CD8-positive, alpha-beta memory T cell (primary cell): ENCODE measurements at regions not wholly inside any gene's neighbourhood (a gene's known extent, or its start where the extent isn't known, plus 50 kb on each side); places are given as distances from the start of the nearest gene placed in this dataset.

Source experiments
- CTCF ChIA-PET: fragments of 350-600 bp; sonication (Branson Sonifier 250); formaldehyde crosslinking; loops from one replicate; lab custom pipeline; 2021; ENCODE audit warnings: antibody characterized with exemption; lab: Charles Lee
- POLR2A ChIA-PET: fragments of 350-600 bp; sonication (Branson Sonifier 250); formaldehyde crosslinking; loops from one replicate; lab custom pipeline; 2021; ENCODE audit warnings: antibody characterized with exemption; lab: Charles Lee
- DNase-seq, 5 donors: peaks; one replicate each; pipeline versions ENCODE4 v3.0.0 to v3.0.0-alpha.2; 2020 to 2022; ENCODE audit warnings: mixed read lengths in 1 of 5
- H3K27ac ChIP-seq: one replicate; pipeline ENCODE4 v1.7.0; 2013; ENCODE audit warnings: low read depth, mild to moderate bottlenecking, low read length, moderate library complexity
- H3K27me3 ChIP-seq: 2 replicates; pipeline ENCODE4 v1.7.0; 2013; ENCODE audit warnings: low read length, mild to moderate bottlenecking; ENCODE audit not compliant: insufficient read depth, poor library complexity, severe bottlenecking
- H3K36me3 ChIP-seq: 2 replicates; pipeline ENCODE4 v1.7.0; 2013; ENCODE audit warnings: mild to moderate bottlenecking, low read length, moderate library complexity; ENCODE audit not compliant: insufficient read depth
- H3K4me1 ChIP-seq: 2 replicates; pipeline ENCODE4 v1.7.0; 2013; ENCODE audit warnings: mild to moderate bottlenecking, low read length, moderate library complexity; ENCODE audit not compliant: insufficient read depth
- H3K4me3 ChIP-seq: 2 replicates; pipeline ENCODE4 v1.7.0; 2013; ENCODE audit warnings: mild to moderate bottlenecking, low read length
- H3K9me3 ChIP-seq: 2 replicates; pipeline ENCODE4 v1.7.0; 2013; ENCODE audit warnings: mild to moderate bottlenecking, low read length
- H3K27ac Mint-ChIP-seq, 8 donors: one replicate each; pipeline ENCODE4 v1.8.0; 2020 to 2021; ENCODE audit warnings: mixed read lengths in 8 of 8, mild to moderate bottlenecking in 6 of 8, inconsistent platforms in 3 of 8, moderate library complexity in 3 of 8
- H3K27me3 Mint-ChIP-seq, 2 donors: one replicate each; pipeline ENCODE4 v1.8.0; 2020 to 2021; ENCODE audit warnings: mixed read lengths in 2 of 2, mild to moderate bottlenecking in 1 of 2, moderate library complexity in 1 of 2
- H3K36me3 Mint-ChIP-seq, 3 donors: one replicate each; pipeline ENCODE4 v1.8.0; 2020 to 2021; ENCODE audit warnings: mixed read lengths in 3 of 3, inconsistent platforms in 1 of 3, mild to moderate bottlenecking in 1 of 3
- H3K4me1 Mint-ChIP-seq, 3 donors: one replicate each; pipeline ENCODE4 v1.8.0; 2020 to 2021; ENCODE audit warnings: mixed read lengths in 3 of 3, inconsistent platforms in 1 of 3, mild to moderate bottlenecking in 1 of 3
- H3K4me3 Mint-ChIP-seq, 7 donors: one replicate each; pipeline ENCODE4 v1.8.0; 2020 to 2021; ENCODE audit warnings: mixed read lengths in 7 of 7, mild to moderate bottlenecking in 6 of 7, moderate library complexity in 4 of 7, inconsistent platforms in 2 of 7
- H3K9me3 Mint-ChIP-seq, 5 donors: one replicate each; pipeline ENCODE4 v1.8.0; 2020 to 2022; ENCODE audit warnings: mixed read lengths in 5 of 5, mild to moderate bottlenecking in 3 of 5, moderate library complexity in 2 of 5, inconsistent platforms in 1 of 5

DNA sequence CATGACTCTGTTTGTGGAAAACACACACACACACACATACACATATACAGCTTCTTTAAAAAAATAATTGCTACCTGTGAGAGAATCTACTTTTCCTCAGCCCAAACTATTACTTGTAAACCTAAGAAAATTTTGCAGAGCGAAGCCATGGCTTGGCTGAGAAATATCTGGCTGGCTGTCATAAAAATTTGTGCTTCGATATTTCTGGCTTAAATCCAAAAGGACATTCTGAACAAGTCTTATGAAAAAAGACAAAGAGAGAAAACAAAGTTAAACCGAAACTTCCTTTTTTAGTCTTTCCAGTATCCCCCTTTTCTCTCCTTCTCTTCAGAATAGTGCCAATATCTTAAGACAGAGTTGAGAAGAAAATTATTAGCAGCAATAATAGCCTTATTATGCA lies 2048.0 kb downstream of the SUCLG1 start:
- Histone ChIP-seq H3K4me1 (no peaks in the 10 kb centered on the region), H3K36me3 (no peaks in the 10 kb centered on the region), H3K27me3 (no peaks in the 10 kb centered on the region), H3K27ac (no peak overlapping the region), H3K4me3 (no peak overlapping the region), H3K9me3 (no peaks in the 10 kb centered on the region)
- no peak for DNase-seq
- Mint-ChIP-seq H3K4me1 (no peaks in the 10 kb centered on the region), H3K36me3 (no peaks in the 10 kb centered on the region), H3K9me3 (peaks cover 6 to 27% (median 8%) of the 10 kb centered on the region in 5 donors), H3K4me3 (no peak overlapping the region), H3K27me3 (no peaks in the 10 kb centered on the region), H3K27ac (no peak overlapping the region)
- ChIA-PET POLR2A (no interaction called here), CTCF (no interaction called here)

GRCh38 chr2:82395531-82395930 lies 2063.5 kb downstream of the SUCLG1 start:
- Mint-ChIP-seq H3K27me3 (no peaks in the 10 kb centered on the region), H3K4me3 (no peak overlapping the region), H3K36me3 (no peaks in the 10 kb centered on the region), H3K4me1 (no peaks in the 10 kb centered on the region), H3K9me3 (peaks cover 0 to 36% (median 8%) of the 10 kb centered on the region in 5 donors), H3K27ac (no peak overlapping the region)
- ChIA-PET CTCF (no interaction called here), POLR2A (no interaction called here)
- Histone ChIP-seq H3K27me3 (no peaks in the 10 kb centered on the region), H3K27ac (no peak overlapping the region), H3K9me3 (no peaks in the 10 kb centered on the region), H3K4me1 (no peaks in the 10 kb centered on the region), H3K4me3 (no peak overlapping the region), H3K36me3 (no peaks in the 10 kb centered on the region)
- no peak for DNase-seq

GRCh38 chr2:82391386-82391785 lies 2067.7 kb downstream of the SUCLG1 start:
- Mint-ChIP-seq H3K9me3 (peaks cover 2 to 25% (median 6%) of the 10 kb centered on the region in 5 donors), H3K4me1 (no peaks in the 10 kb centered on the region), H3K27ac (no peak overlapping the region), H3K36me3 (no peaks in the 10 kb centered on the region), H3K4me3 (no peak overlapping the region), H3K27me3 (no peaks in the 10 kb centered on the region)
- no peaks in the 10 kb centered on the region for H3K36me3 ChIP-seq
- ChIA-PET CTCF (no interaction called here), POLR2A (no interaction called here)
- no peaks in the 10 kb centered on the region for H3K27me3 ChIP-seq
- H3K9me3 ChIP-seq, result no peaks in the 10 kb centered on the region
- no peaks in the 10 kb centered on the region for H3K4me1 ChIP-seq
- DNase-seq, result no peak
- no peak overlapping the region for H3K27ac ChIP-seq
- no peak overlapping the region for H3K4me3 ChIP-seq

DNA sequence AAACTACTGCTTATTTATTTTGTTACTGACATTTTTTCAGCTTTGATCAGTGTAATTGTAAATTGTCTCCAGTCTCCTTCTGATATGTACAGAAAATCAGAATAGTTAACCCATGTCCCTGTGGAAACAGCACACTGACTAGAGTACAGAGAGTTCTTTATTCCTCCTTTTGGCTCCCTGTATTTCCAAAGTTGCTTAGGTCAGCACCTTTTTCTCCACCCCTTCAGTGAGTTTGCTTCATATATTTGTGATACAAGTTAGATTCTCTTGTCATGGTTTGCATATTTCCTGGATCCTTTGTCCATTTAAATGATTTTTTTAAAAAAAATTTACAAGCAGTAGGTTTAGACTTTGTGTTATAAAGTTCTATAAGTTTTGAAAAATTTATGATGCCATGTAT lies 2051.1 kb upstream of the LRRTM1 start:
- POLR2A ChIA-PET, result no interaction called here
- DNase-seq, result no peak
- Mint-ChIP-seq H3K9me3 (peaks cover 6 to 32% (median 11%) of the 10 kb centered on the region in 5 donors), H3K4me1 (no peaks in the 10 kb centered on the region), H3K36me3 (no peaks in the 10 kb centered on the region), H3K27ac (no peak overlapping the region), H3K27me3 (no peaks in the 10 kb centered on the region), H3K4me3 (no peak overlapping the region)
- H3K36me3 ChIP-seq, result no peaks in the 10 kb centered on the region
- H3K9me3 ChIP-seq, result no peaks in the 10 kb centered on the region
- no peaks in the 10 kb centered on the region for H3K27me3 ChIP-seq
- no peak overlapping the region for H3K4me3 ChIP-seq
- no peak overlapping the region for H3K27ac ChIP-seq
- CTCF ChIA-PET, result no interaction called here
- H3K4me1 ChIP-seq, result no peaks in the 10 kb centered on the region

DNA sequence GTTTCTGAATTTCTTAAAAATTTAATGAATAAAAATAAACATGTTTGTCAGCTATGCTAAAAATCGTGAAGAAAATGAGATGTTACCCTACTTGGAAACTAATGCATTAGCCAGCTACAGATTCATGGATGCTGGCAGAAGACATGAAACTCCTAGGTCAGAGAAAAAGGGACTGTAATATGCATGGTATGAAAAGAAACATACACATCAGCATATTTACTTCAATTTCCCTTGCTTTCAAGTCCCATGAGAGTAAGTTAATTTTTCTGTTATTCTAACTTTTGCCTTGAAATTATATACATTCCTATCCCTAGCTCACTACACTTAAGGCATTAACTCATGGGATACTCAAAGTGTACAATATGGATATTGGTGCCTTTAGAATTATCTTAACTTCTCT lies 2041.4 kb upstream of the LRRTM1 start:
- Mint-ChIP-seq H3K9me3 (peaks cover 0 to 35% (median 2%) of the 10 kb centered on the region in 5 donors), H3K27me3 (peaks cover 0 to 3% of the 10 kb centered on the region in 2 donors), H3K4me3 (no peak overlapping the region), H3K4me1 (no peaks in the 10 kb centered on the region), H3K27ac (no peak overlapping the region), H3K36me3 (no peaks in the 10 kb centered on the region)
- Histone ChIP-seq H3K27ac (no peak overlapping the region), H3K9me3 (no peaks in the 10 kb centered on the region), H3K27me3 (no peaks in the 10 kb centered on the region), H3K4me1 (no peaks in the 10 kb centered on the region), H3K36me3 (no peaks in the 10 kb centered on the region), H3K4me3 (no peak overlapping the region)
- ChIA-PET CTCF (no interaction called here), POLR2A (no interaction called here)
- no peak for DNase-seq

DNA sequence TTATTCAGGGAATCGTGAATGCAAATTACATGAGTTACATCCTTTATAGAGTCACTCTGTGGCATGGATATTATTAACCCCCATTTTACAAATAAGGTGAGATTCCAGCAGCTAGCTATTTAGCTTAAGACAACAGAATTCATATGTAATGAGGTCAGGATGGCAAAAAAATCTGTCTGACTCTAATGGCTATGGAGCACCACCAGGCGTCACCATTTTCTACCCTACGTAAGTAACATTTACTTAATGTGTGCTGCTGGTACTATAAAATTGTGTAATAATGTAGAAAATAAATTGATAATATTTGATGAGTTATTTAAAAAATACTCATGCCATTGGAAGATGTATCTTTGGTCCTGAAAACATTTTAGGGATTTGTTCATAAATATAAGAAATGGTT lies 2040.1 kb upstream of the LRRTM1 start:
- POLR2A ChIA-PET, result no interaction called here
- no peaks in the 10 kb centered on the region for H3K4me1 Mint-ChIP-seq
- no peaks in the 10 kb centered on the region for H3K36me3 ChIP-seq
- no peaks in the 10 kb centered on the region for H3K4me1 ChIP-seq
- no peaks in the 10 kb centered on the region for H3K9me3 ChIP-seq
- H3K4me3 Mint-ChIP-seq, result no peak overlapping the region
- no peak overlapping the region for H3K27ac Mint-ChIP-seq
- H3K36me3 Mint-ChIP-seq, result no peaks in the 10 kb centered on the region
- CTCF ChIA-PET, result no interaction called here
- no peak for DNase-seq
- no peak overlapping the region for H3K4me3 ChIP-seq
- no peaks in the 10 kb centered on the region for H3K27me3 ChIP-seq
- H3K27ac ChIP-seq, result no peak overlapping the region
- H3K9me3 Mint-ChIP-seq, result peaks cover 0 to 29% (median 3%) of the 10 kb centered on the region in 5 donors
- peaks cover 0 to 3% of the 10 kb centered on the region in 2 donors for H3K27me3 Mint-ChIP-seq

- Histone ChIP-seq H3K9me3 (no peaks in the 10 kb centered on the region), H3K4me1 (no peaks in the 10 kb centered on the region), H3K27ac (no peak overlapping the region), H3K4me3 (no peak overlapping the region), H3K36me3 (no peaks in the 10 kb centered on the region), H3K27me3 (no peaks in the 10 kb centered on the region)
- CTCF ChIA-PET, result no interaction called here
- no peak overlapping the region for H3K4me3 Mint-ChIP-seq
- DNase-seq, result no peak
- H3K4me1 Mint-ChIP-seq, result no peaks in the 10 kb centered on the region
- H3K27ac Mint-ChIP-seq, result no peak overlapping the region
- POLR2A ChIA-PET, result no interaction called here
- H3K36me3 Mint-ChIP-seq, result no peaks in the 10 kb centered on the region
- peaks cover 0 to 27% (median 3%) of the 10 kb centered on the region in 5 donors for H3K9me3 Mint-ChIP-seq
- H3K27me3 Mint-ChIP-seq, result peaks cover 0 to 3% of the 10 kb centered on the region in 2 donors
Measured at GRCh38 chr2:82342356-82342755, 2037.8 kb upstream of the LRRTM1 start.

DNA sequence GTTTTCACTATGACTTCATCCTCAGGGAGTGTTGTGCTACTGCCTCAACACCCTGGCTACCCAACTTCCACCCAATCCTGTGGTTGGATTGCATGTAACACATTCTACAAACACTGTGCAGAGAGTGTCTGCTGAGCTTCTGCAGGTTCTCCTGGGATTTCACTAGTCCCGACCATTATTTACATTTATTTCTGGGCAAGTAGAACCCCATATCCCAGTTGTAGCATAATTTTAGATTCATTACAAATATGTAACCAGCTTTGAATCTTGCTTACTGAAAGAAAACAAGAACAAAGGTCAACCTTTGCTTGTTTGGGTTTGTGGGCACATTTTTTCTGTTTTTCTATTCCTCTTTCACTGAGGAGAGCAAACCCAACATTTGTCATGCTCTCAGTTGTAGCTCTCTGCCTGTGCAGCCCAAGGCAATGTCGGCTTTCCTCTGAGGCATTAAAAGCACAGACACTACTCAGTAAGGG lies 2036.1 kb upstream of the LRRTM1 start:
- Histone ChIP-seq H3K9me3 (no peaks in the 10 kb centered on the region), H3K4me3 (no peak overlapping the region), H3K36me3 (no peaks in the 10 kb centered on the region), H3K4me1 (no peaks in the 10 kb centered on the region), H3K27me3 (no peaks in the 10 kb centered on the region), H3K27ac (no peak overlapping the region)
- ChIA-PET POLR2A (no interaction called here), CTCF (no interaction called here)
- peaks cover 0 to 29% (median 5%) of the 10 kb centered on the region in 5 donors for H3K9me3 Mint-ChIP-seq
- no peak overlapping the region for H3K27ac Mint-ChIP-seq
- H3K36me3 Mint-ChIP-seq, result no peaks in the 10 kb centered on the region
- no peaks in the 10 kb centered on the region for H3K27me3 Mint-ChIP-seq
- H3K4me3 Mint-ChIP-seq, result no peak overlapping the region
- no peaks in the 10 kb centered on the region for H3K4me1 Mint-ChIP-seq
- DNase-seq, result no peak

GRCh38 chr2:82339805-82340204 lies 2035.3 kb upstream of the LRRTM1 start:
- Mint-ChIP-seq H3K4me1 (no peaks in the 10 kb centered on the region), H3K4me3 (no peak overlapping the region), H3K36me3 (no peaks in the 10 kb centered on the region), H3K9me3 (peaks cover 0 to 29% (median 5%) of the 10 kb centered on the region in 5 donors), H3K27ac (no peak overlapping the region), H3K27me3 (no peaks in the 10 kb centered on the region)
- Histone ChIP-seq H3K9me3 (no peaks in the 10 kb centered on the region), H3K4me3 (no peak overlapping the region), H3K4me1 (no peaks in the 10 kb centered on the region), H3K27ac (no peak overlapping the region), H3K36me3 (no peaks in the 10 kb centered on the region), H3K27me3 (no peaks in the 10 kb centered on the region)
- ChIA-PET POLR2A (no interaction called here), CTCF (no interaction called here)
- DNase-seq, result no peak
